ENCODE measurements at regions not wholly inside any gene's neighbourhood (a gene's known extent, or its start where the extent isn't known, plus 50 kb on each side); places are given as distances from the start of the nearest gene placed in this dataset.

DNA sequence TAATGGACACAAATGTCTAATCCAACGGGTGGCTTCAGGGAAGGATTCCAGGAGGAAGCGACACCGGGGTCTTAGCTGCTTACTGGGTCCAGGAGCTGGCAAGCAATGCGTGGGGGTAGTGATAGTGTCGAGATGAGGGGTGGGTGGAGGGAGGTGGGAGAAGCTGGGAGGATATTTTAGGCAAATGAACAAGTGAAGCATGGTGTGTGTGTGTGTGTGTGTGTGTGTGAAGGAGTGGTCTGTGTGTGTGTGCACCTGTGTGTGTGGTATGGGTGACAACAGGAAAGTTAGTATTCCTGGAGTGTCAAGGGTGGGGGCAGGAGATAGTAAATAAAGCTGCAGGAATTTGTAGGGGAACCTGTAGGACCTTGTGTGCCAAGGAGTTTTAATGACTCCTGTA lies 126.9 kb upstream of the ZBED5 start (continued):
- TF ChIP-seq RNF2 (IDR thresholded peaks at IDR 0.05; ENCODE audit: borderline replicate concordance, low read depth, low read length, missing control alignments, poor library complexity, severe bottlenecking): no peak

All from H1 (cell line).